CD4-positive, alpha-beta T cell treated with Interleukin-12 subunit alpha and Interleukin-12 subunit beta, for 1 hour (primary cell): ENCODE measurements at regions not wholly inside any gene's neighbourhood (a gene's known extent, or its start where the extent isn't known, plus 50 kb on each side); places are given as distances from the start of the nearest gene placed in this dataset.
"Not testable (repeated sequence)": the region's sequence is repeated elsewhere in the genome, so short reads cannot be mapped to it uniquely, and the experiment has no call there.

ENCODE experiments used
- DNase-seq: peaks from one replicate; pipeline ENCODE4 v3.0.0-alpha.2; 2020

DNA sequence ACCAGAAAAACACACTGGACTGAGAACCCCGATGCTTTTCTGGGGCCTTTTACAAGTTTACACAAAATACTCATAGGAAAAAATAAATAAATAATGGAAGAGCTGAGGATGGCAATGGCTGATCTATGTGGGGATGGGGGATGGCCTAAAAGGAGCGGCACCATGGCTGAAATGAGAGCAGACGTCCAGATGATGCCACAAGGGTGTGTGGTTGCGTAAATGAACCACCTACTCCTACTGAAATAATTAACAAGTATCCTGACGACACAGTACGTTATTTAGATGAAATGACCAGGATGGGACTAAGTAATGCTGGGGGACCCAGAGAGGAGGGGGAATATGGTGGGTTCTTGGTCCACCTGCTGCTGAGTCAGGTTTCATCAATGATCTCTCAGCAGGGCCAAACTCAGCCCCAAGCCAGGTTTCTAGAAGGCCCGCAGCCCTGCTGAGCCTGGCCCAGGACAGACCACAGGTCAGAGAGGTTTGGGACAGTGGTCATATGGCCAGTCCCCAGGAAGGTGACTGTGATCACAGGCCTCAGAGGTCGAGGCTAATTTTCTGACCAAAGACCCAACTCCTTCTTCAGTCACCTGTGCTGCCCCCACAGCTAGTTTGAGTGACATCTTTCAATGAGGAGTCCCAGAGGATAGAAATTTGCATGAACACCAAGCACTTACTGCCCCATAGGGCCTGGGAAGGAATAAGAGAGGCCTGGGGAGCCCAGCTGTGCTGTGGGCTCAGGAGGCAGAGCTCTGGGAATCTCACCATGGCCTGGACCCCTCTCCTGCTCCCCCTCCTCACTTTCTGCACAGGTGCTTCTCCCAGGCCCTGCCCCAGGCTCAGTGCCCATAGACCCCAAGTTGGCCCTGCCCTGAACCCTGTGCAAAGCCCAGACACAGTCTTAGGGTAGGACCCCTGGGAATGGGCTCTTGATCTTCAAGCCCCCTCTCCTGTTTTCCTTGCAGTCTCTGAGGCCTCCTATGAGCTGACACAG, 76.3 kb upstream of the IGLL5 start:
- DNase-seq = no peak

DNA sequence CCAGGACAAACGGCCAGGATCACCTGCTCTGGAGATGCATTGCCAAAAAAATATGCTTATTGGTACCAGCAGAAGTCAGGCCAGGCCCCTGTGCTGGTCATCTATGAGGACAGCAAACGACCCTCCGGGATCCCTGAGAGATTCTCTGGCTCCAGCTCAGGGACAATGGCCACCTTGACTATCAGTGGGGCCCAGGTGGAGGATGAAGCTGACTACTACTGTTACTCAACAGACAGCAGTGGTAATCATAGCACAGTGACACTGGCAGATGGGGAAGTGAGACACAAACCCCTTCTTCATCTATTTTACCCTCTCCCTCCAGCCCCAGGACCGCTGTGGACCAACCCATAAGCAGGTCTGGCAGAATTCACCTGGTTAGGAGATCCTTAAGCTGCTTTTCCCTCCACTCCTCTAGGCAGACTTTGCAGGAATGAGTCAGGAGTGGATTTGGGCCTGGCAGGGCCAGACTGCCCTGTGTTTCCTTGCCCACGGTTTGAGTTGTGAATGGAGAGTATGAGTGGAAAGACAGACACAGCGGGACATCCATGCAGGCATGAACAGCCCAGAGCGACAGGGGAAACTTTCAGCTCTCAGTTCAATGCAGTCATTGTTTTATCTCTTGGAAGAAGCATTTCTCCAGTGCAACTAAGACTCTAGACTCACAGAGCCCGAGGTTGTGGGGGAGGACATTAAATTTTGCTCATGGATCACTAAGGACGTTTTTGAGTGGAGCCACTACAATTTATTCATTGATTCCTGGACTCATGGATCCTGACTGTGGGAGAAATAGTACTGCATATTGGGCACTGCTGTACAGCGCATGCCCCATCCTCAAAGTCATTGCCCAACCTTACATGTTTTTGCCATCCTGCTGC, 75.3 kb upstream of the IGLL5 start:
- no peak for DNase-seq

DNA sequence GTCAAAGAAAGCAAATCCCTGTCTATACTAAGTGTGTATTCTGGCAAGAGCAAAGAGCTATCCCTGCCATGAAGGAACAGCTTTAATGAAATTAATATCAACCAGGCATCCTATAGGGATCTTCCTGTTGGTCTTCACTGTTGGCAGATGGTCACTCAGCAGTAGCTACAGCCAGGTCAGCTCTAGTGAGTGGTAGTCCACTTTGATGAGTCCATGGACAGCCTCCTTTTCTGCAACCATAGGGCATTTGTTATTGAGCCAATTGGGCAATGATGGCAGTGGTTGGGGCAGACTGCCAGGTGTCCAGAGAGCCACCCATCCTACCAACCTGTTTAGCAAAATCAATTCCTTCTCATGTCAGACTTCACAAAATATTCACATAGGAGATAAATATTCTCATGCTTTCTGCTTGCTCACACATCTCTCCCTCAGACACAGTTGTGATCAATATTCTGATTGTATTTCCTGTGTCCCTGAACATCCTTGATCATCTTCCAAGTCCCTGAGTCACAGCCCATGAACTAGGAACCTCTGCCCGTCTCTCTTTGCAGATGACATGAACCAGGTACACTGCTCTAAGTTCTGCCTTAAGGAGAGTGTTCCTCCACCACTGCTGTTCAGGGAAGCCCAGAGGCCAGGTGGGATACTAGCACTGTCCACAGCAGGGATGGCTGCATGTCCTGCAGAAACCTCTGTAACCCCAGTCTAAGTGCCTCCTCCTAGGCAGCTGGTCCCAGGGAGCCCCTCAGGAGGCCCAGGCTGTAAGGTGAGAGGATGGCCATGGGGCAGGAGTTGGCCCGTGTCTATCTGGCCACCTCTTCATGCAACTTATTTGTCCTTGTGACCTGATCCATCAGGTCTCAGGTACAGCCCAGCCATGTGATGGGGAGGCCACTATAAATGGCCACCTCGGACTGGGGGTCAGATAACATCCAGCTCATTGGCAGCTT, 74.2 kb upstream of the IGLL5 start:
- DNase-seq = no peak

DNA sequence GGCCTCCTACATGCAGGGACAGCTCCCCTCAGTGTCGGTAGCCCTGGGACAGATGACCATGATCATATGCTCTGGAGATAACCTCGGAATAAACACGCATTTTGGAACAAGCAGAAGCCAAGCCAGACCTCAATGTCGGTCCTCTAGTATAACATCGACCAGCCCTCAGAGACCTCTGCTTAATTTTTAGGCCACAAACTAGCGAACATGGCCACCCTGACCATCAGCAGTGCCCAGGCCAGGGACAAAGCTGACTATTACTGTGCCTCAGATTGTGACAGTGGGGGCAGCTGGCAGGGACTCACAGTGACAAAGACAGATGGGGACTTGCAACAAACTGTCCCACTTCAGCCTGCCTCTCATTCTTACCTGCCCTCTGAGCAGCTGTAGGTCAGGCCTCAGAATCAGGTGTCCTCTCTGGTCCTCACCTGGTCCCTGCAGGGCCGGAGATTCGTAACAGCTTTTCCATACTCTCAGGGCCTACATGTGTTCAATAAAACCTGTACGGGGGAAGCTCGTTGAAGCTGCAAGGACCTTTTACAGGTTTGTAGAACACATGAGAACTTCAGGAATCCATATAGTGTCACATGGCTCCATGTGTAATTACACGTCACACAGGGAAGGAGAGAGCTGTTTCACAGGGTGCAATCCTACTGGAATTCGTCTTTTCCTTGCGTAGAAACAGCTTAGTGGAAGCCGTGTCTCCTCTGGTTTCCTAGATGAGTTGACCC, 72.8 kb upstream of the IGLL5 start:
- DNase-seq = no peak

DNA sequence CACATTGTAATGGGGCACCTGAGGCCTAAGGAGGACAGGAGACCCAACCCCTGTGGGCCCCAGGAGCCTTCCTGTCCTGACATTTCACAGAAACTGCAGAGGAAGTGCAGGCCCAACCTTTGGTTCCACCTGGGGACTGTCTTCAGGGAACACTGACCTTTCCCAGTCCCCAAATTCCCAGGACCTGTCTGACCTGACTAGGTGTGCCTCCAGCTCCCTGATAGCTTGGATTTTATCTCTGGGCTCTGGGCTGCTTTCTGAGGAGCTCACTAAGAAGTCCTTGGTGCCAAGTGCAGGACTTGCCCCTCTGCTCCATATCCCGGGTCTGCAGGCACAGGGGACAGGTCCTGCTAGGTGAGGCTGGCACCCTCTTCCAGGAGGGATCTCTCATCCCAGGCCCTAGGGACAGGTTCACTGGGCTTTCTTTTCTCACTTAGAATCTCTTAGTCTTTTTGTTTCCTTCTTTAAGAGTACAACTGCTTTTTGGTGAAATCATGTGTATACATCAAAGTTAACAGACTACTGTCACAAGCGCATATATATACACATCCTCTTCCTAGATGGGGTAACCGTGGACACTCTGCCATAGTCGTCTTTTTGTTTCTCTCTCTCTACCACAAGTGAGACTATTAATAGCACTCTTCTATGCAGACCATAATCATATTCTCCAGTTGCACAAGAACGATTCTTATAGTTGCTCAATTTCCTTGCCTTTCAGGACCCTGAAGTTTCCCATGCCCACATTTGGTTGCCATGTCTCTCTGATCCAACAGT, 72.0 kb upstream of the IGLL5 start:
- DNase-seq = no peak

DNA sequence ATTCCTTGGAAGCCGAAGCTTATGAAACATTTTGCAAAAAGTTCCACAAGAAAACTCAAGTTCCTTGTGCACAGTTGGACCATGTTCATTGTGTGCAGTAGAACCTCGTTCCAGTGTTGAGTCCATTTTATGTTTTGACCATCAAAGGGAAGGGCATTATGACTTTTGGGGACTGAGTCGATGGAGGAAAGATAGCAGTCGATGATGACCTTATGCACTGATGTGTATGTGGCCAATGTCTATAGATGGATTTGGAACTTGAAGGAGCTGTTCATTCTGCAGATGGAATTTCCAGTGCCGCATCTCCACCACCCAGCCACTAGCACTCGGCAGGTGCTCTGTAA, 71.5 kb upstream of the IGLL5 start:
- DNase-seq = no peak

DNA sequence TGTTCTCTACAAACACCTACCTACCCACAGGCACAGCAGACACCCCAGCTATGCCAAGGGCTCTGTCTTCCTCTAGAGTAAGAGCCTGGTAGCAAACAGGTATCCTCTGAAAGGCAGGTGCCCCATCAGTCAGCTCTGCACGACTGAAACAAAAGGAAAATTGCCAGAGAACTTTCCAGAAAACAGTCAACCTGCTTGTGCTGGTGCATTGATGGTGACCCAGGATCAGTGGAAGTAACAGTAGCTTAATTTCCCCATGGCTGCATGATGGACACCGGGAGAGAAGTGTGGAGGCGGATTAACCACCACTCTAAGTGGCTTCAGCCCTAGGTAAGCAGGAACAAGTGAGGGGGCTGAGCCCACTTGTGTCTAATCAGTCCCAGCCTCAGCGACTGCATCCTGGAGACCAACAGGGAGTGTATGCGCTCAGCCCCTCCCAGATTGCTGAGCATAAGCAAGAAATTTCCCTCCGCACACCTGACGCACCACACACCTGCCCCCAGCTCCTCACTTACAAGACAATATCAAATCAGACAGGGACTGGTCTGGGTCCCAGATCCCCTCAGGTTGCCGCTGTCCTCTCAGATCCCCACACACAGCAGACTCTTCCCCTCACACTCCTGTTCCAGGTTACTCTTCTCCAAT, 70.7 kb upstream of the IGLL5 start:
- DNase-seq = no peak

DNA sequence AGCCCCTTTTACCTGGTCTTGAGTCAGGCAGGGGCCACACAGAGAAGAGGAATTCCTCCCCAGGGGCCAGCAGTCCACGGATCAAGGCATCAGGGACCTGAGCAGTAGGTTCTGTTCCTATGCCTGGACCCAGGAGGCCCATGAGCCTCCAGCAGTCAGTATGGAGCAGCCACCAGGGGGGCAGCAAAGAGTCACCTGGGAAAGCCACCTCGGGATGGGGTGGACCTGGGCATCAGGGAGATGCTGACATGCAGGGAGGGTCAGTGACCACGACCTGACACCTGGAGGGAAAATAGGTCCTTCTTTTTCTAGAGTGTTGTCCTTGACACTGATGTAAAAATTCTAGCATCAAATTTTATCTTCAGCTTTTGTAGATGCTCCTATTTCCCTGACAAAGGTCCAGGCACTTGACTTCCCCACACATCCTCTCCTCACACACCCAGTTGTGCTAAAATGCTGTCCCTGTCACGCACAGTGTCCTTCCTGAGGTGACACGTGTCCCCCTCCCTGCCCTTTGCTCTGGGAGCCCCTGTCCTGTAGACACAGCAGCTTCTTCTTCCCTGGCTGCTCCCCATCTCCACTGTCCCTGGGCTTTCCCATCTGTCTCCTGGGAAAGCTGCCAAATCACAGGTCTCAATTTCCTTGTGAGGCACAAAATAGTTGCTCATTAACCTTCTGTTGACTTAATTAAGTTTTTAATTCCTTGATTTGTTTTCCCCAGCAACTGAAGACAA, 70.0 kb upstream of the IGLL5 start:
- no peak for DNase-seq

DNA sequence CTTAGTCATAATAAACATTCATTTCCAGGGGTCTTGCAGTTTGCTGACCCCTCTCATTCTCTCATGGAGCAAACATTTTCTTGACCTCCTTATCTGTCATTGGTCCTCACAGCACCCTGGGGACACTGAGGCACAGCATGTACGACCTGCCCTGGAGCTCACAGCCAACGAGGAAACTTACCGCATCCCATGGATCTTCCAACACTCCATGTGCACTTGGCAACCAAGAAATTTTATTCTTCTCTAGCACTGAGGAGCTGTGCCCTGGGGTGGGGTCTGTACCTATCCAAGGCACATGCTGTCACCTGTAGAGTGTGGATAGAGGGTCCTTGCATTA, 69.4 kb upstream of the IGLL5 start:
- DNase-seq = no peak

DNA sequence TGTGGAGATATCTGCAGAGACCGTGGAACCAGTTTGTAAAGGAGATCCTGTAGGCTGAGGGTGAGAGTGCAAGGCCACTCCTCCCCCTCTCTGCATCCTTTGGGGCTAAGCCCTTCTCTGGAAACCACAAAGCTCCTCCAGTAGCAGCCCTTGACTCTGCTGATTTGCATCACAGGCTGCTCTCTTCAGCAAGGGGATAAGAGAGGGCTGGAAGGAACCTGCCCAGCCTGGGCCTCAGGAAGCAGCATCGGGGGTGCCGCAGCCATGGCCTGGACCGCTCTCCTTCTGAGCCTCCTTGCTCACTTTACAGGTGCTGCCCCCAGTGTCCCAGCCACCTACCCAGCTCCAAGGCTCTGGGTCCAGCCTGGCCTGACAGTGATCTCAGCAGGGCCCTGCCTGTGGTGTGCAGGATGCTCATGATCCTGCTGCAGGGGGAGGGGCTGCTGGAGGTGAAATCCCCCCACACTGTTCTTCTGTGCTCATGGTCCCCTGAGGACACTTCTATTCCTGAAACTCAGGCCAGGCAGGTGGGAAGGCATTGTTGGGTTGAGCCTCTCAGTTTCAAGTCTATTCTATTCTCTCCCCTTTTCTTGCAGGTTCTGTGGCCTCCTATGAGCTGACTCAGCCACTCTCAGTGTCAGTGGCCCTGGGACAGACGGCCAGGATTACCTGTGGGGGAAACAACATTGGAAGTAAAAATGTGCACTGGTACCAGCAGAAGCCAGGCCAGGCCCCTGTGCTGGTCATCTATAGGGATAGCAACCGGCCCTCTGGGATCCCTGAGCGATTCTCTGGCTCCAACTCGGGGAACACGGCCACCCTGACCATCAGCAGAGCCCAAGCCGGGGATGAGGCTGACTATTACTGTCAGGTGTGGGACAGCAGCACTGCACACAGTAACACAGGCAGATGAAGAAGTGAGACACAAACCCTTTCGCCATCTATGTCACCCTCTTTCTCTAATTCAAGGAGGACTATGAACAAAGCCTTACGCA, 68.5 kb upstream of the IGLL5 start:
- peak; percentile 51 for DNase-seq

DNA sequence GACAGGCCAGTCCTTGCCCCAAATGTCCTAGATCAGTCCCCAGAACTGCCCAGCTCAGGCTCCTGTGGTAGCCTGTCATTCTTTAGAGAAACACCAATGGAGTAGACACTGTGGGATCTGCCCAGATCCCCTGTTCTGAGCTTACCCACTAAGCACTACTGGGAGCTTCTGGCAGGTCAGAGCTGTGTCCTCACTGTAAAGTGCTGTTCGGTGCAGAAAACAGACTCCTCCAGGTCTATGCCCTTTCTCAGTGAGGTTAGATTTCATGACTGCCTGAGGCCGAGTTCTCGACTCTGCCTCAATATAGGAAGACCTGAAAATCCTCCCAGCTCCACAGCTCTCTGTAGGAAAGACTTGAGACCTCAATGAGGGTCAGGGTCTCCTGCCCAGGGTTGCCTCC, 67.5 kb upstream of the IGLL5 start:
- DNase-seq = no peak

DNA sequence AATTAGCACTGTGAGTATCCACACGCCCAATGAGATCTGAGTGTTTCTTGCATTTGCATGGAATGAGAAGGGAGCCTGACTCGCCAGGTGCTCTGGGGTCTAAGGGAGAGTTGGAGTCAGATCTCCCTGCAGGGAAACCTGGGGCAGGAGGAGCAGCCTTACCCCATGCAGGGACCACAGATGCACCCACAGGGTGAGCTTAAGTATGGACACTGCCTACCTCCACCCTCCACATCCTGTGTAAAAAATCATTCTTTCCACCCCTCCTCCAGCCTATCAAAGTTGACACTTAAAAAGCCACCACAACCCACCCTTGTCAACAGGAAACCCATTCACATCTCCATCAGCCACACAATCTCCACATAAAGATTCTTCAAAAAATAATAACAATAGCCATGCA, 67.0 kb upstream of the IGLL5 start:
- DNase-seq = peak; percentile 68

DNA sequence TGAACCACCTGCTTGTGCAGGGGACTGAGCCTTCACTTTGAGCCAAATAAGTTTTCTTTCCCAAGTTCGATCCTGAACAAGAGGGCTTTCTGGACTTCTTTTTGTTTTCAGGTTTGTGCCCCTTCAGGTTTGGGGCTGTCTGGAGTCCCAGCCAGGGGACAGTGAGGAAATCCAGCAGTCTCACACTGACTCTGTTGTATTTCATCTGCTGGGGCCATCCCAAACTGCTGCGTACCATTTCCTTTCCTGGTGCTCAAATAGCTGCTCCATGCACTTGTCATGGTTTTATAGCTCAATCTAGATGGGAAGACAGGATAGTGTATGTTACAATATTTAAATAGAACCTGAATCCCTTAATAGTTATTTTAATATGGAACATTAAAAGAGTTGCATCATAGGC, 66.3 kb upstream of the IGLL5 start:
- DNase-seq = no peak

DNA sequence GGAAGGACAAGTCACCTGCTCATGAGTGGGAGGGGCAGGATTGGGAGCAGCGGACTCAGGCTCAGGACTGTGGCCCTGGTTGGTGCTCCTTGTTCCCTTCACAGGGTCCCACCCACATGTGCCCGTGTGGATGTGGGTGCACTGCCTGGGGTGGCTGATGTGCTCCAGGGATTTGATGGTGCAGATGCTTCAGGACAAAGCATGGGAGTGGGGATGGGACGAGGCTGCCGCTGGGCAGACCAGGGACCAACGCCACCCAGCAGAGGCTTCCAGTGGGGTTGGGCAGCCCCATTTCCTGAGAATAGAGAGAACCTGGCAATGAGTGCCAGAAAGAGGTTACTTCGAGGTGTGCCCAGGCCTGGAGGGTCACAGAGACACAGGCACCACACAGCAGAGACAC, 65.5 kb upstream of the IGLL5 start:
- DNase-seq = no peak

DNA sequence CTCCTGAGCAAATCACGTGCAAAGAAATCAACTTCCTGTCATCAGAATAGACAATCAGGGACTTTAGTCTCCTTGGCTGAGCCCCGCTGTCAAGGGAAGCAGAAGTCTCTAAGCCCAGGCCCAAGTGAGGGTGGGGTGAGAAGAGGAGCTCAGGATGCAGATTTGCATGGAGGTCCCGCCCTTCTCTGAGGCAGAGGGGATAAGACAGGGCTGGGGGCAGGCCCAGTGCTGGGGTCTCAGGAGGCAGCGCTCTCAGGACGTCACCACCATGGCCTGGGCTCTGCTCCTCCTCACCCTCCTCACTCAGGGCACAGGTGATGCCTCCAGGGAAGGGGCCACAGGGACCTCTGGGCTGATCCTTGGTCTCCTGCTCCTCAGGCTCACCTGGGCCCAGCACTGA, 65.1 kb upstream of the IGLL5 start:
- DNase-seq = not testable (repeated sequence)

DNA sequence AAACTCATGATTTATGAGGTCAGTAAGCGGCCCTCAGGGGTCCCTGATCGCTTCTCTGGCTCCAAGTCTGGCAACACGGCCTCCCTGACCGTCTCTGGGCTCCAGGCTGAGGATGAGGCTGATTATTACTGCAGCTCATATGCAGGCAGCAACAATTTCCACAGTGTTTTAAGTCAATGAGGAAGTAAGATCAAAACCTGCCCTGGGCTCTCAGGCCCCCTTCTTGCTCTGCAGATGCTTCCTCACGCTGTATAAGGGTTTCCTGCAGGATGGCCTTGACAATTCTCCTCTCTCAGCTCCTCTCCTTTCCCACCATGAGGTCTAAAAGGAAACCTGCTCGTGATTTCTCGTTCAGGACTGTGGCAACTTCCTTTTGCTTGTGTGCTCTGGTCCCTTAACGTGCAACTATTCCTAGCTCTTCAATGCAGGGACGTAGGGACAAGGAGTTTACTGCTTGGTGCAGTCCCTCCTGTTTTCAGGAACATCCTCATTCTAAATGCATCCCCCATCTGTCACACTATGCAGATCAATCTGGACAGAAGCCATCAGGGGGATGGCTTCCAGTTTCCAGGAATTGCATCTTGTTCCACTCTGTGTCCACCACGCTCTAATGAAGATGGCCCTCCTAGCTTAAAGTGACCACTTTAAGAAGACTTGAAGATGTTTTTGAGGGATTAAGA, 64.3 kb upstream of the IGLL5 start:
- DNase-seq = no peak

DNA sequence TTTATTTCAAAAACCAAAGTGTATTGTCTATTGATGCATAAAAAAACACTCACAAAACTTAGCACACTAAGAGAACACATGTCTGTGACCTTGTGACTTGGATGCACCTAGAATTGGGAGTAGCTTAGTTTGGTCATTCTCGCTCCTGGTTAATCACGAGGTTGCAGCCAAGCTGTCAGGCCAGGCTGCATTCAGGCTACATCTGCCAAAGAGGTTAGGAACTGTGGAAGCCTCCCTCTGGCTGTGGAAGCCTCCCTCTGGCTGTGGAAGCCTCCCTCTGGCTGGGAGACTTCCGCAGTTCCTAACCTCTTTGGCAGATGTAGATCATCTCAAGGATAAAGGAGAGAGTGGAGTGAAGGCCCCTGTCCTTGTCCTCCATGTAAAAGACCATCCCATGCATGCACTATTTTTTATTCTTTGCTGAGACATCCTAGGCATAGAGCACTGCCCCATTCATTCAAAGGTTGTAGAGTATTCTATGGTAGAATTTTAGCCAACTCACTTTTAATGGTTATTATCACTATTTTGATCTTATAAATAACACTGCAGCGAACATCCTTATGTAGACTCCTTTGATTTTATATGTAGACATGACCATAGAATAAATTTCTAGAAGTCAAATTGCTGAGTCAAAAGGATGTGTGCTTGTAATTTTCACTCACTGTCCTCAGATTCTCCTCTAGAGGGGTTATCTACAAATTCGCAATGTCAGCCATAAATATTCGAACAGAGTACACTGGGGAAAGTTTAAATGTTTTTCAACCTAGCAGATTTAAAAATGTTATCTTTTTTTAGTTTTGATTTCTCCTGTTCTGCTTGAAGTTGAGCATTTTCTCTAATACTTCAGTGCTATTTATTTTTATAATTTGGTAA, 63.0 kb upstream of the IGLL5 start:
- no peak for DNase-seq
